ENCODE measurements at regions not wholly inside any gene's neighbourhood (a gene's known extent, or its start where the extent isn't known, plus 50 kb on each side); places are given as distances from the start of the nearest gene placed in this dataset.

DNA sequence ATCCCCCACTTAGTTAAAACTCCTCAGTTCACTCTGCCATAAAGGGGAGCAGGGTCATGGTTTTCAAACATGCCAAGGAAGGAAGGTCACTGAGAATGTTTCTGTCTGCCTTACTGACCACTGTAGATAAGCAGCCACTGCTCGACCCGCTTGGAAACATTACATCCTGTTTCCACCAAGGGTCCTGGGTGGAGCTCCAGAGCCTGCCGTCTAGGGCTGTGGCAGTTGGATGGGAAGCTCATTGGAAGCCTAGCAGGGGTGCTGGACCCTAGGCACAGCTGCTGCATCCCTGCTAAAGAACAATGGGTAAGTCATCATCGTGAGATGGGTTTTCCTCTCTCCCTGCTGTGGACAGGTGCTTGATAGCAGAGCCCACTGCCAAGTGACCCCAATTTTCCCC is 76.0 kb upstream of the SRD5A3 start:
- no peaks in the 10 kb centered on the region for H3K4me1 ChIP-seq (ENCODE audit: insufficient read depth)
- peak in 1 of 5 donors; percentile 24 for DNase-seq
- no peaks in the 10 kb centered on the region for H3K9me3 ChIP-seq
- no peak overlapping the region for H3K4me3 ChIP-seq
- TF ChIP-seq, protein P1, sequence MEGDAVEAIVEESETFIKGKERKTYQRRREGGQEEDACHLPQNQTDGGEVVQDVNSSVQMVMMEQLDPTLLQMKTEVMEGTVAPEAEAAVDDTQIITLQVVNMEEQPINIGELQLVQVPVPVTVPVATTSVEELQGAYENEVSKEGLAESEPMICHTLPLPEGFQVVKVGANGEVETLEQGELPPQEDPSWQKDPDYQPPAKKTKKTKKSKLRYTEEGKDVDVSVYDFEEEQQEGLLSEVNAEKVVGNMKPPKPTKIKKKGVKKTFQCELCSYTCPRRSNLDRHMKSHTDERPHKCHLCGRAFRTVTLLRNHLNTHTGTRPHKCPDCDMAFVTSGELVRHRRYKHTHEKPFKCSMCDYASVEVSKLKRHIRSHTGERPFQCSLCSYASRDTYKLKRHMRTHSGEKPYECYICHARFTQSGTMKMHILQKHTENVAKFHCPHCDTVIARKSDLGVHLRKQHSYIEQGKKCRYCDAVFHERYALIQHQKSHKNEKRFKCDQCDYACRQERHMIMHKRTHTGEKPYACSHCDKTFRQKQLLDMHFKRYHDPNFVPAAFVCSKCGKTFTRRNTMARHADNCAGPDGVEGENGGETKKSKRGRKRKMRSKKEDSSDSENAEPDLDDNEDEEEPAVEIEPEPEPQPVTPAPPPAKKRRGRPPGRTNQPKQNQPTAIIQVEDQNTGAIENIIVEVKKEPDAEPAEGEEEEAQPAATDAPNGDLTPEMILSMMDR (IDR thresholded peaks at IDR 0.05): no peak
- TF ChIP-seq EP300 (IDR thresholded peaks at IDR 0.05): no peak
- no peak for TF ChIP-seq POLR2A (IDR thresholded peaks at IDR 0.05)
- intact Hi-C loops (cut with DNase I): no loop called here
- H3K27ac ChIP-seq: no peak overlapping the region
- no peaks in the 10 kb centered on the region for H3K27me3 ChIP-seq
- 42 to 53% (median 44%) methylated on average over 4 of the region's 4 CpGs for WGBS, 3 donors
- H3K36me3 ChIP-seq: no peaks in the 10 kb centered on the region

DNA sequence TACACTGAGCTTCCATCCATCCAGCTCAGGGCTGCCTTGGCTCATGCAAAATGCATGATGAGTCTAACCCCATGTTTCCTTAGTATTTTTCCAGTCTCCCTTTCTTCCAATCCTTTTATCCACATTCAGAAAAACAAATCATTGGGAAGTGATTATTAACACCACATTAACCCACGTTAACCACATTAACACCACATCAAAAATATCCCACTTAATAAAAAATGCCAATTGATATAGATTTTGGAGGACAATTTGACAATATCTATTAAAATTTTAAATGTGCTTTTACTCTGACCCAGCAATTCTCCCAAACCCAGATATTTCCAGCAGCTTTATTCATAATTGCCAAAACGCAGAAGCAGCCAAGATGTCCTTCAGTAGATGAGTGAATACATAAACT is 75.6 kb upstream of the SRD5A3 start:
- intact Hi-C loops (cut with DNase I): no loop called here
- no peaks in the 10 kb centered on the region for H3K36me3 ChIP-seq
- WGBS, 3 donors: 67 to 80% (median 76%) methylated on average over 2 of the region's 2 CpGs
- TF ChIP-seq POLR2A (IDR thresholded peaks at IDR 0.05): no peak
- TF ChIP-seq, protein P1 (IDR thresholded peaks at IDR 0.05): no peak
- no peak for TF ChIP-seq EP300 (IDR thresholded peaks at IDR 0.05)
- no peaks in the 10 kb centered on the region for H3K4me1 ChIP-seq (ENCODE audit: insufficient read depth)
- no peaks in the 10 kb centered on the region for H3K9me3 ChIP-seq
- H3K27ac ChIP-seq: no peak overlapping the region
- DNase-seq: no peak
- H3K4me3 ChIP-seq: no peak overlapping the region
- no peaks in the 10 kb centered on the region for H3K27me3 ChIP-seq

DNA sequence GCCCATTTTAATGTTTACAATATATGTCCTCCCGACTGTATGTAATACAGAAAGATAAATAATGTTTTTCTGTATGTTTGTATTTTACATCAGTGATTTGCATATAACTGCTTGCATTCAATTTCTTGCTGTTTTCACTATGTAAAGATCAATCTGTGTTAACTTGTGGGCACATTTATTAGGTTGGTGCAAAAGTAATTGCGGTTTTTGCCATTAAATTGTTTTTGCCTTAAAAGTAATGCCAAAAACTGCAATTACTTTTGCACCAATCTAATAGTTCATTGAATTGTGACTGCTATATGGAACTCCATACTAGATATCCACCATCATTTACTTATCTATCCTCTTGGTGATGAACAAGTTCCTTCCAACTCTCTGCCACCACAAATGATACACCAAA is 73.9 kb upstream of the SRD5A3 start:
- no peaks in the 10 kb centered on the region for H3K9me3 ChIP-seq
- no peak overlapping the region for H3K4me3 ChIP-seq
- no peaks in the 10 kb centered on the region for H3K27me3 ChIP-seq
- no peak overlapping the region for H3K27ac ChIP-seq
- DNase-seq: no peak
- intact Hi-C loops (cut with DNase I): no loop called here
- WGBS, 3 donors: 61 to 89% (median 65%) methylated on average over 2 of the region's 2 CpGs
- no peaks in the 10 kb centered on the region for H3K4me1 ChIP-seq (ENCODE audit: insufficient read depth)
- no peaks in the 10 kb centered on the region for H3K36me3 ChIP-seq
- TF ChIP-seq POLR2A (IDR thresholded peaks at IDR 0.05) (no peak), EP300 (IDR thresholded peaks at IDR 0.05) (no peak)
- TF ChIP-seq, protein P1 (IDR thresholded peaks at IDR 0.05): no peak

DNA sequence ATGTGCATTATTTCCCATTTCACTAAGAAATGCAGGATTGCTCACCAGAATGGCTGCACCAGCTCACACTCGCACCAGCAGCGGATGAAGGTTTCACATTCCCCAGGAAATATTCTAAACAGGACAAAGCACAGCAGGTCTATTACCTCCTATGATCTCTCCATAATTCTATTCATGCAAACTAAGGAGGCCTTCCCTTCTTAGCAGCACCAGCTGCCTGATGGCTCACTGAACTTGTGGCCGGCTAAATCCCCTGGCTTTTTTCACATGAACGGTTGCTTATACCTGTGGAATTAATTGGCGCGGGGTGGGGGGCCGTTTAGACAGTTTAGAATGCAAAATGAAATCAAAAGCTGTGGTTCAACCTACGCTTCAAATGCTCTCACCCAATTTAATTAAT is 73.5 kb upstream of the SRD5A3 start:
- intact Hi-C loops (cut with DNase I): no loop called here
- no peak for TF ChIP-seq POLR2A (IDR thresholded peaks at IDR 0.05)
- H3K4me3 ChIP-seq: no peak overlapping the region
- H3K4me1 ChIP-seq (ENCODE audit: insufficient read depth): no peaks in the 10 kb centered on the region
- H3K27ac ChIP-seq: no peak overlapping the region
- H3K36me3 ChIP-seq: no peaks in the 10 kb centered on the region
- H3K9me3 ChIP-seq: no peaks in the 10 kb centered on the region
- WGBS, 3 donors: 86 to 95% (median 90%) methylated on average over 8 of the region's 8 CpGs
- DNase-seq: no peak
- H3K27me3 ChIP-seq: no peaks in the 10 kb centered on the region

DNA sequence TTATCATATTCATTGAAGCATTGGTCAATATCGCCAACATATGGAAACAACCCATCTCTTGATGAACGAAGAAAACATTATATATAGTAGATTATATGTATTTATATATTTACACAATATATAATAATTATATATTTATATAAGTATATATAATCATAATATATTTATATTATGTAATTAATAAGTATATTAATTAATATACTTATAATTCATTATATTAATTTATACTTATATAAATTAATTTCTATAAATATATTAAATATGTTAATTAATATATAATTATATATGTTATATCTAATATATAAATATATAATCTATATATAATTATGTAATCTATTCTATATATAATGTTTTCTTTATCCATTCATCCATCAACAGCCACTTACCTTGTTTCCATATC is 69.0 kb upstream of the SRD5A3 start:
- TF ChIP-seq, protein P1 (IDR thresholded peaks at IDR 0.05): no peak
- TF ChIP-seq EP300 (IDR thresholded peaks at IDR 0.05) (no peak), POLR2A (IDR thresholded peaks at IDR 0.05) (no peak)
- H3K36me3 ChIP-seq: no peaks in the 10 kb centered on the region
- no peaks in the 10 kb centered on the region for H3K27me3 ChIP-seq
- WGBS, 3 donors: 97 to 98% (median 98%) methylated on average over 2 of the region's 2 CpGs
- intact Hi-C loops (cut with DNase I): no loop called here
- DNase-seq: no peak
- H3K27ac ChIP-seq: no peak overlapping the region
- no peaks in the 10 kb centered on the region for H3K4me1 ChIP-seq (ENCODE audit: insufficient read depth)
- H3K9me3 ChIP-seq: no peaks in the 10 kb centered on the region
- H3K4me3 ChIP-seq: no peak overlapping the region

All from ovary (tissue), 7 donors.